ENCODE measurements at regions not wholly inside any gene's neighbourhood (a gene's known extent, or its start where the extent isn't known, plus 50 kb on each side); places are given as distances from the start of the nearest gene placed in this dataset.
"Not testable (repeated sequence)": the region's sequence is repeated elsewhere in the genome, so short reads cannot be mapped to it uniquely, and the experiment has no call there.

DNA sequence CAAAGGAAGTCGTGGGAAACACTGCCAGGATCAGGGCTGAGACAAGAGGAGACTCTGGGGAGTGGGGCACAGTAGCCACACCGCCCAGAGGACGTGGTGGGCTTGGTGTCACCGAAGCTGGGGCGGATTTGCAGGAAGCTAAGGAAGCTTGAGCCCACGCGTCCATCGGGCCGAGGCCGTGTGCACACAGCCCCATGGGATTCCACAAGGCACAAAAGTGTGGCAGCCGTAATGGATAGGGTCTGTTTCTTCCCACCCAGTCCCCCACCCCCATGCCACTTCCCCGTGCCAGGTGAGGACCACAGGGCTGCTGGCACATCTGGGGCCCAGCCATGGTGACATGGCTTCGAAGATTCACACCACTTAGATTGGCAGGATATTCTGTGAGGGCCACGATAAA lies 153.2 kb upstream of the SPACA7 start:
- DNase-seq (ENCODE audit: low read depth in 1 of 2, low spot score in 1 of 2), result no peak
- Histone ChIP-seq H3K27me3 (peaks cover 23% of the 10 kb centered on the region), H3K36me3 (no peaks in the 10 kb centered on the region), H3K4me1 (ENCODE audit: low read depth) (no peaks in the 10 kb centered on the region), H3K4me3 (no peak overlapping the region), H3K27ac (no peak overlapping the region), H3K9me3 (ENCODE audit: low read depth) (no peaks in the 10 kb centered on the region)
- TF ChIP-seq, protein P1, sequence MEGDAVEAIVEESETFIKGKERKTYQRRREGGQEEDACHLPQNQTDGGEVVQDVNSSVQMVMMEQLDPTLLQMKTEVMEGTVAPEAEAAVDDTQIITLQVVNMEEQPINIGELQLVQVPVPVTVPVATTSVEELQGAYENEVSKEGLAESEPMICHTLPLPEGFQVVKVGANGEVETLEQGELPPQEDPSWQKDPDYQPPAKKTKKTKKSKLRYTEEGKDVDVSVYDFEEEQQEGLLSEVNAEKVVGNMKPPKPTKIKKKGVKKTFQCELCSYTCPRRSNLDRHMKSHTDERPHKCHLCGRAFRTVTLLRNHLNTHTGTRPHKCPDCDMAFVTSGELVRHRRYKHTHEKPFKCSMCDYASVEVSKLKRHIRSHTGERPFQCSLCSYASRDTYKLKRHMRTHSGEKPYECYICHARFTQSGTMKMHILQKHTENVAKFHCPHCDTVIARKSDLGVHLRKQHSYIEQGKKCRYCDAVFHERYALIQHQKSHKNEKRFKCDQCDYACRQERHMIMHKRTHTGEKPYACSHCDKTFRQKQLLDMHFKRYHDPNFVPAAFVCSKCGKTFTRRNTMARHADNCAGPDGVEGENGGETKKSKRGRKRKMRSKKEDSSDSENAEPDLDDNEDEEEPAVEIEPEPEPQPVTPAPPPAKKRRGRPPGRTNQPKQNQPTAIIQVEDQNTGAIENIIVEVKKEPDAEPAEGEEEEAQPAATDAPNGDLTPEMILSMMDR (IDR thresholded peaks at IDR 0.05; ENCODE audit: low read depth, low read length), result no peak

DNA sequence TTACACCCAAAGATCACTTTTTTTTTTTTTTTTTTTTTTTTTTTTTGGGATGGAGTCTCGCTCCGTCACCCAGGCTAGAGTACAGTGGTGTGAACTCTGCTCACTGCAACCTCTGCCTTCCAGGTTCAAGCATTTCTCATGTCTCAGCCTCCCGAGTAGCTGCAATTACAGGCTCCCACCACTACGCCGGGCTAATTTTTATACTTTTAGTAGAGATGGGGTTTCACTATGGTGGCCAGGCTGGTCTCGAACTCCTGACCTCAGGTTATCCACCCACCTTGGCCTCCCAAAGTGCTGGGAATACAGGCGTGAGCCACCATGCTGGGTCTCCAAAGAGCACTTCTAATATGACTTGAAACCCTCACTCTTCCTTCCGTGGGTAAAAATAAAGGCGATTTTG lies 152.2 kb upstream of the SPACA7 start:
- H3K27ac ChIP-seq; H3K4me1 ChIP-seq (ENCODE audit: low read depth); H3K36me3 ChIP-seq; DNase-seq (ENCODE audit: low read depth in 1 of 2, low spot score in 1 of 2); H3K9me3 ChIP-seq (ENCODE audit: low read depth); H3K4me3 ChIP-seq: not testable (repeated sequence)
- peaks cover 16% of the 10 kb centered on the region for H3K27me3 ChIP-seq

DNA sequence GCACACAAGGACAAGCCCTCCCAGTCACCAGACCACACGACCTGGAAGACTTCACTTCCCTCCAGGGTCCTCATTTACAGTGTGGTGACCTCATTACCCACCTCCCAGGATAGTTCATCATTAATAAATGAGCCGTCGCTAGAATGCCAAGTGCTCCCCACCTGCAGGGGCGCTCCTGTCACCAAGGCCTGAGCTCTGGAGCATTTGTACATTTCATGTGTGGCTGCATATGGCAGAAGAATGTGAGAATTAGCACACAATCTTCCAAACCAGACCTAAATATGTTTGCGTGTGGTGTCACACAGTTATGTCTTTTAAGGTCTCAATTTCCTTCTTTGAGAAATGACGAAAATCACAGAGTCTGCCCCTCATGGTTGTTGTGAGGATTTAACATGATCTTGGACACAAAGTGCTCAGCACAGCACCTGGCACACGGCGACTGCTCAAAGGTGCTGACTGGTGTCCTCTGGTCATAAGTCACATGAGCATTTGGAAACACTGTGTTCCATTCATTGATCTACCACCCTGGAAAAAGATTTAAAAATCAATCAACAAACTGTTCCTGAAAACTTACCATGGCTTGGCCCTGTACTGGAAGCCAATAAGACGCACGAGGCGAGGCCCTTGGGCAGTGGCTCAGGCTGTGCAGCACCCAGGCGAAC lies 150.6 kb upstream of the SPACA7 start:
- Histone ChIP-seq H3K27me3 (peaks cover 1% of the 10 kb centered on the region), H3K4me3 (no peak overlapping the region), H3K27ac (no peak overlapping the region), H3K36me3 (no peaks in the 10 kb centered on the region), H3K4me1 (ENCODE audit: low read depth) (no peaks in the 10 kb centered on the region), H3K9me3 (ENCODE audit: low read depth) (no peaks in the 10 kb centered on the region)
- no peak for DNase-seq (ENCODE audit: low read depth in 1 of 2, low spot score in 1 of 2)
- TF ChIP-seq, protein P1 (IDR thresholded peaks at IDR 0.05; ENCODE audit: low read depth, low read length), result no peak

DNA sequence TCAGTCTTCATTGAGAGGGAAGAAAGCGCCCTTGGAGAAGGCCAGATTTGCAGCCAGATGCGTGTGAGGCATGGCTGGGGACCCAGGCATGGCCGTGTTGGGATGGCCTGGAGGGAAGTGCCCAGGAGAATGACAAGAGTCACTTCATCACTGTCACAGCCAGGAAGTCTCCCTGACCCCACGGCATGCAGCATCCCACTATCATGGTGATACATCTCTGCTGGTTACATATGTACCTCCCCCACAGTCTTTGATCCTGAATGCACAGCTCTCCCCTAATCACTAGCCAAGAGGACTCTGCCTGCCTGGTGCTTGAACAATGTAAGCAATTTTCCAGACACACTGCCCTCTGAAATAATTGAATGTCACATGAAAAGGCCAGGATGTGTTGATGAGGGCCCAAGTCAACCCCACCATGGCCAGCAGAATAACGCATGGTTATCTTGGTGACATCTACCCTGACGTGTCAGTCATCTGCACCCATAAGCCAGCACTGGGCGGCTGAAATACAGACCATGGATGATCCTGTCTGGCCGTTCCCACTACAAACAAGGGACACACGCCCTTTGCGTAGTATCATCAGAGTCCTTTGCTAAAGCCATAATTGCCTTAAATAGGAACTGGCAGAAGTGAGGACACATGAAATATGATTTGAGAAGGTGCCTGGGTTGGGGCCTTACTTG lies 149.7 kb upstream of the SPACA7 start:
- no peak for DNase-seq (ENCODE audit: low read depth in 1 of 2, low spot score in 1 of 2)
- no peaks in the 10 kb centered on the region for H3K4me1 ChIP-seq (ENCODE audit: low read depth)
- H3K27ac ChIP-seq, result no peak overlapping the region
- H3K27me3 ChIP-seq, result peaks cover 9% of the 10 kb centered on the region
- TF ChIP-seq, protein P1 (IDR thresholded peaks at IDR 0.05; ENCODE audit: low read depth, low read length), result no peak
- H3K9me3 ChIP-seq (ENCODE audit: low read depth), result no peaks in the 10 kb centered on the region
- no peaks in the 10 kb centered on the region for H3K36me3 ChIP-seq
- no peak overlapping the region for H3K4me3 ChIP-seq

DNA sequence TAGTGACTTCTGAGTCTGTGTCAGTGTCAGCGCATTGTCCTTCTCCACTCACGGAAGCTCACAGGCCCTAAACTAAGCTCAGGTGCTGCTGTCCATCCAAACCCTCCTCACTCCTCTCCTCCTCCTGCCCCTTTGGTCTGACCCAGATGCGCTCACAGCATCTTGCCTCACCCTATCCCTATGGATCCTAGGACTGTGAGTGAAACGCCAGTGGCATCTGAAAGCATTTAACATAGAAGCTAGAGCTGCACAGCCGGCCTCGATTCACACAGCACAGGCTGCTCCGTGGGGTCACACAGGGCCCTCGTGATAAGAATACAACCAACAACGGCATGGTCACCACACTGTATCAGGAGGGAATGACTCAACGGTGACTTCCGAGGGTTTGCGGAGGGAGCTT lies 149.1 kb upstream of the SPACA7 start:
- Histone ChIP-seq H3K4me1 (ENCODE audit: low read depth) (no peaks in the 10 kb centered on the region), H3K27me3 (peaks cover 15% of the 10 kb centered on the region), H3K36me3 (no peaks in the 10 kb centered on the region), H3K9me3 (ENCODE audit: low read depth) (no peaks in the 10 kb centered on the region), H3K4me3 (no peak overlapping the region), H3K27ac (no peak overlapping the region)
- TF ChIP-seq, protein P1 (IDR thresholded peaks at IDR 0.05; ENCODE audit: low read depth, low read length), result no peak
- no peak for DNase-seq (ENCODE audit: low read depth in 1 of 2, low spot score in 1 of 2)

DNA sequence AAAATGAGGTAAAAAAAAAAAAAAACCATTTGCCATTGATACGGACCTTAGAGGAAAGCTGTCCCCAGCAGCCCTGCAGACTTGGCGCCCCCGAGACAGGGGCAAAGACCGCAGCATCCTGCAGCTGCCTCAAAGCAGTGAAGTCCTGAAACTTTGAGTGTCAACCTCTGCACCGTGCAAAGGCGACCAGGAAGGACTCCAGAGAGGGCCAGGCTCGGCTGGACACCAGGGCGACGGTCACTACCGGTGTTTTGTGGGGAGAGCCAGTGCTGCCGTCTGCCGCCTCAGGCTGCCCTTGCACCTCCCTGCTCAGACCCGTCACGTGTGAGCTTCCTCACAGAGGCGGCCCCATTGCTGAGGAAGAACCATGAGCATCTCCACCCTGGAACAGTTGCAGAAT lies 146.7 kb upstream of the SPACA7 start:
- H3K4me3 ChIP-seq, result no peak overlapping the region
- TF ChIP-seq, protein P1 (IDR thresholded peaks at IDR 0.05; ENCODE audit: low read depth, low read length), result no peak
- H3K9me3 ChIP-seq (ENCODE audit: low read depth), result no peaks in the 10 kb centered on the region
- no peaks in the 10 kb centered on the region for H3K4me1 ChIP-seq (ENCODE audit: low read depth)
- DNase-seq (ENCODE audit: low read depth in 1 of 2, low spot score in 1 of 2), result no peak
- H3K27me3 ChIP-seq, result peaks cover 17% of the 10 kb centered on the region
- H3K27ac ChIP-seq, result no peak overlapping the region
- H3K36me3 ChIP-seq, result no peaks in the 10 kb centered on the region
